ENCODE measurements at regions not wholly inside any gene's neighbourhood (a gene's known extent, or its start where the extent isn't known, plus 50 kb on each side); places are given as distances from the start of the nearest gene placed in this dataset.
"Not testable (repeated sequence)": the region's sequence is repeated elsewhere in the genome, so short reads cannot be mapped to it uniquely, and the experiment has no call there.

DNA sequence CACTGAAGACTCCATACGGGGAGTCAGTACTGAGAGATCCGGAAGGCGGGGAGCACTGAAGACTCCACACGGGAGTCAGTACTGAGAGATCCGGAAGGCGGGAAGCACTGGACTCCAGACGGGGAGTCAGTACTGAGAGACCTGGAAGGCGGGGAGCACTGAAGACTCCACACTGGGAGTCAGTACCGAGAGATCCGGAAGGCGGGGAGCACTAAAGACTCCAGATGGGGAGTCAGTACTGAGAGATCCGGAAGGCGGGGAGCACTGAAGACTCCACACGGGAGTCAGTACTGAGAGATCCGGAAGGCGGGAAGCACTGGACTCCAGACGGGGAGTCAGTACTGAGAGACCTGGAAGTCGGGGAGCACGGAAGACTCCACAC is 77.2 kb downstream of the DLL1 start:
- DNase-seq (ENCODE audit: low read depth): not testable (repeated sequence)

DNA sequence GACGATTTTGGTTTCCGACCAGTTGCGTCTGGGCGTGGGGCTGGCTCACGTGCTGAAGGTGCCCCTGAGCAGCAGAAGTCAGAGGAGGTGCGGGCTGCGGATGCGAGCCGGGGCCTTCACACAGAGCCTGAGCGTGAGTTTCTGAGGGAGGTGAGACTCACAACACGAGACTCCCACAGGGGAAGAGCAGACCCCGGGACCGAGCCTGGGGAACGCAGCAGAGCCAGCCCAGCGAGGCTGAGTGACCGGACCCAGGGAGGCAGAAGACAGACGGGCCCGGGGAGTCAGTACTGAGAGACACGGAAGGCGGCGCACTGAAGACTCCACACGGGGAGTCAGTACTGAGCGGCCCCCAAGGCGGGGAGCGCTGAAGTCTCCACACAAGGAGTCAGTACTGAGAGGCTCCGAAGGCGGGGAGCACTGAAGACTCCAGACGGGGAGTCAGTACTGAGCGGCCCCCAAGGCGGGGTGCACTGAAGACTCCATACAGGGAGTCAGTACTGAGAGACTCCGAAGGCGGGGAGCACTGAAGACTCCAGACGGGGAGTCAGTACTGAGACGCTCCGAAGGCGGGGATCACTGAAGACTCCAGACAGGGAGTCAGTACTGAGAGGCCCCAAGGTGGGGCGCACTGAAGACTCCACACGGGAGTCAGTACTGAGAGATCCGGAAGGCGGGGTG is 77.8 kb downstream of the DLL1 start:
- DNase-seq (ENCODE audit: low read depth): no peak

DNA sequence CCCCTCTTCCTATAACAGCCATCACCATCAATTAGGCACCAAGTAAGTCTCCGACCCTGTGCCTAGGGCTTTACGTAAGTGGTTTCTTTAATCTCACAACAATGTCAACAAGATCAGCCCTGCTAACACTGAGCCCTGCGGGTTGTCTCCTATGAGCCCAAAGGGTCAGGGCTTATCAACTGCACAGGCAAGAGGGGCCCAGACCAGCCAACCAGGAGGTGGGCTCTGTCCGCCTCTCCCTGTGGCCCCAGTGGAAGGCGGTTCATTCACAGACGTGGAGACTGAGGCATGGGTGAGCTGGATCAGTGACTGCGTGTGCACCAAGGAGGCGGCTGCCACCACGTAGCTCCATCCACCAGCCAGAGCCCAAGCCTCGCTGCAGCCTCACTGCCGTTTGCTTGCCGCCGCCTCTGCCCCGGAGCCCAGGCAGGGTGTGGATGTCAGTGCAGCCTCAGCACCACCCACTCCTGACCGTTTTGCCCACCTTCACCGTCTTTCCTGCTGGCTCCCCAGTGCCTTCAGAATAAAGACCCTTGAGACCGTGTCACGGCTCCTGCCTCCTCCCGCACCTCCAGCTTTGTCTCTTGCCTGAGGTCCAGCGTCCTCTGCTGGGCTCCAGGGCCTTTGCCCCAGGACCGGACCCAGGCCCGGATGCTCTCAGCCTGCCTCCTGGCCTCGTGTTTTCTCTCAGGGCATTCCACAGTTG is 78.7 kb downstream of the DLL1 start:
- DNase-seq (ENCODE audit: low read depth): no peak

DNA sequence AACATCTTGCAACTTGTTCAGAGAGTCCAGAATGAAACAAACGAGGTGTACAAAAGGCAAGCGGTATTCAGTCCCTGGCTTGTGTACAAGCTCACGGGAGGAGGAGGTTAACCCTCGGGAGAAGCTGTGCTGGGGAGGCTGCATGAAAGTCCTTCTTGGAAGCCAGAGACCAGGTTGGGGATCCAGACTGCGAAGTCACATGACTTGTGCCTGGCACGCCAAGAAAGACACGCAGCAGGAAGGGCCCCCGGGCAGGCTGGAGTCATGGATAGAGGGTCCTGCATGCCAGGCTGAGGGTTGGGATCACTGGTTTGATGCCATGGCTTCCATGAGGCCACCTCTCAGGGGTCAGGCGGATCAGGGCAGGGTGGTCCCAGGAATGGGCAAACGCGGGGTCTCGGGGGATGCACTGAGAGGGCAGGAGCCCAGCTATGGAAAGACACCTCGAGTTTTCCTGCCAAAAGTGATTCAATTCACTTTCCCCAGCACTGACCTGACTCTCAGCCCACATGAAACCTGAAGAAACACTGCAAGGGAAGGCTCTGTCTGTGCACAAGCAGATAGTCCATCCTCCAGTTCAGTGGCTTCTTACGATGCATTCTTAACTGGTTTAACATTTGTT is 79.4 kb downstream of the DLL1 start:
- no peak for DNase-seq (ENCODE audit: low read depth)

DNA sequence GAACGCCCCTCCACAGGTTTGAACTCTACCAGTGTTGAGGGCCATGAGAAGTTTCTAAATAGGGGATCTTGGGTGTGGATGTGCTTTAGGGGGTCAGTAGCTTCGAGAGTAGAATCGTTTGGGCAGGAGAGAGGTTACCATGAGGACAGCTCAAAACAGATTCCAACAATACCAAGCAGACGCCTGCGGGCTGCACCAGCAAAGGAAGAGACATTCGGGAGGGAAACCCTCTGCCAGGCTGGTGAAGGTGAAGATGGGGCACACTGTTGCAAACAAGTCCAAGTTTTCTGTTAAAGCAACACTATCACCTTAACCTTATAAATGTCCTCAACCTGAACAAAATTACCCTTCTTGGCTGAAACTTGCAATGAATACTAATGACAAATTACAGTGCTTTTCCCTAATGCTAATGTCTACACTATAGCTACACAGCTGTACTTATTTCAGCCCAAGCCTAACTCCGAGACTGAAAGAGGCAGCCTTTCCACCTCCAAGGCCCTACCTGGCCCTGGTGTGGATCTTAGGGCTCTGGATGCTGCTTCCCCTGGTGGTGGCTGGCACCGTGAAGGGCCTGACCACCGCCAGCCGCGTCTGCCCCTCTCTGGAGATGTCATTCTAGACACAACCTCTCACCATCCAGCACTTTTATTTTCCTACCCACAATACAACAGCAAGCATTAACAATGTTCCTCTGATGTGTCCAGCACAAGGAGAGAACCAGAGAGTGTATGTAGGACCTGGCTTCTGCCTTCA is 80.1 kb downstream of the DLL1 start:
- no peak for DNase-seq (ENCODE audit: low read depth)

DNA sequence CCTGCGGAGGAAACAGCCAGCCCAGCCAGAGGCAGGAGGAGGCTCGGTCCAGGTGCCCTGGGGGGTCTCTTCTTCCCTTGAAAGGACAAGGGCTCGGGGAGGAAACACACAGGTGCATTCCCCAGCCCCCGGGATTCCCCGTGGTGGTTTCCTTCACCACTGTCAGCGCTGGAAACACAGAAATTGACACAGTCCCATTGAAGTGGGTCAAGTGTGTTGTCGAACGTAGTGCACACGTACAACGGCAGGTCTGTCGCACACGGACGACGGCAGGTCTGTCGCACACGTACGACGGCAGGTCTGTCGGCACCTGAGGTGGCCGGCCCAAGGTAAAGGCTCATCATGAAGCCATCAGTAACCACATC is 80.9 kb downstream of the DLL1 start:
- DNase-seq (ENCODE audit: low read depth): no peak

DNA sequence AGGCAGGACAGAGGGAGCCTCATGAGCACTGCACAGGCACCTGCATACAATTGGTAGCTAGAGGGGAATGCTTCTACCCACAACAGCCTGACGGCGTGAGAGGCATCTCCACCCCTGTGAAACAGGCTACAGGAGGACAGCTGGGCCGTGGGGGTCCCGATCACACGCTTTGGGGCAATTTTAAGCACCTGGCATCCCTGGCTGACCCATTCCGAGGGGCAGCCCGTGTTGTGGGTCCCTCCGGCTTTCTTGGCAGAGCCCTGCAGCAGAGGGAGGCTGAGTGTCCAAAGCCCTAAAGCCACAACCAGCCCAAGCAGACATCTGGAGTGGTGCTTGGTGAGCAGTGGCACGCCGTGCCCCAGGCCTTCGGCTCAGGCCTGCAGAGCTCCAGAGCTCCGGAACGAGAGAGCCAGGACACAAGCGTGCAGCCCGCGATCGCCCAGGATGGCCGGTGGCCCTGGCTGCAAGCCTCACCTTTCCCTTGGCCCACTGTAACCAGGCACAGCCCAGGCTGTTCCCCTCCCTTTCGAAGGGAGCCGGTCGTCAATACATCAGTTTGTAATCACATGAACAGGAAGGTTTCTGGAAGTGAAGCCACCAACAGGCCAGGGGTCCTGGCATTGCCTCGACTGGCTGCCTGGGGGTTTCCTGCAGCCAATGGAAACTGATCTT is 81.4 kb downstream of the DLL1 start:
- no peak for DNase-seq (ENCODE audit: low read depth)

DNA sequence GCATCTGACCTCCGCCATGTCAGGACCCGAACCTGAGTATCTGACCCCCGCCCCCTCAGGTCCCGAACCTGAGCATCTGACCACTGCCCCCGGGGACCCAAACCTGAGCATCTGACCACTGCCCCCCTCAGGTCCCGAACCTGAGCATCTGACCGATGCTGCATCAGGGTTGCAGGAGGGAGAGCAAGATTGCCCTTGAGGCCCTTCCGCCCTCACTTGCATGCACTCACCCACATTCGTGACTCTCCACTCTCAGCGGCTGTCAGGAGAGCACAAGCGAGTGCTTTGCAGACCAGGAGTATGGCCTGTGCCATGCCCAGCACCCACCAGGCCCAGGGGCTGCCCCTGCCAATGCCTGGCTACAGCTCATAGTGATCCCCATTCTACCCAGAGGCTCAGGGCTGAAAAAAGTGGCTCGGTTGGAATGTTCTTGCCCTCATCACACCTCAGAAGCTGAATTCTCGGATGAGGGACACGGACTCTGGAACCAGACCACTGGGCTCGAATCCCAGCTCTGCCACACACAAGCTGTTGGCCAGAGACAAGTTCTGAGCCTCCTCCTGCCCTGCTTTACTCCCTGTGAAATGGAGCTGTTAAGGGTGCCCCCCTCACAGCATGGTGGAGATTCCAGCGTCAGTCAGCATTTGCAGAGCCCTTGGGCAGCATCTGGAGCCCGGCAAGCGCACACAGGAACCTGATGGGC is 82.1 kb downstream of the DLL1 start:
- DNase-seq (ENCODE audit: low read depth): no peak

DNA sequence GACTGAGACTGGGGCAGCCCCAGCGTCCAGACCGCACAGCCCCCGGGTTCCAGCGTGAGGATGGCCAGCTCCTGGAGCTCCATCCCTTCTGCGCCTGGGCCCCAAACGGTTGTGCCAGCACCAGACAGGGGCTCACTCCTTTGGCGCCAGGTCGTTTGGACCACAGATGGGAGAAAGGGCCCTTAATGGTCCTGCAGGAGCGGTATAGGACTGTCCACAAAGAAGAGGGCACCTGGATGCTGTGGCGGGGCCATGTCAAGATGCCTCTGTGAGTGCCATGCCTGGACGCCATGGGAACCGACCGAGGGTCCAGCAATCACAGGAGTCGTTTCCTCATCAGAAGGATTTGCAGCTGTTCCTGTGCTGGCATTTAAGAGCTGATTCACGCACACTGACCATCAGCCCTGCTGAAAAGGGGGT is 82.7 kb downstream of the DLL1 start:
- no peak for DNase-seq (ENCODE audit: low read depth)

DNA sequence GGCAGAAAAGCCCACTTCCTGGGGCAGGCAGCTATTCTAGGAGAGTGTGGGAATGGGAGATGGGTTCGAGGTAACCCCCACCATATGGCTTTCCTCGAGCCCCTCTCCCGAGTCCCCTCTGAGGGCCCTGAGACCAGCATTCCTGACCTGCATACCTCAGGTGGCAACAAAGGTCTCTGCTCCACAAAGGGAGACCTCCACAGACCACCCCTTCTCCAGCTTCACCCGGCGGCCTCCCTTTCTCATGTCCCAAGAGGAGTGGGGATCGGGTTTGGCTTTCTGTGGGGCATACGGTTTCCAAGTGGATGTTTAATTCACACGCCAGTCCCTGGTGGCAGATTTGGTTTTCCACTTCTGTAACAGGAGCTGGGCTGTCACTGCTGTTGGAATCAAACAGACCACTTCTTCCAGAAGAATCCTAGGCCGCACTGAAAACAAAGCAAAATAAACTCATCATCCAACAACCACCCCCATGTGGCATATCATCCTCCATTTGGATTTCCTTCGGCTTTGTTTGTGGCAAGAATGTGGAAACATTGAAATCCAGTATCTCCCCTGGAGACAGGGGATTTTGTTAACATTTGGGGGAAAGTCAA is 83.2 kb downstream of the DLL1 start:
- DNase-seq (ENCODE audit: low read depth): no peak

DNA sequence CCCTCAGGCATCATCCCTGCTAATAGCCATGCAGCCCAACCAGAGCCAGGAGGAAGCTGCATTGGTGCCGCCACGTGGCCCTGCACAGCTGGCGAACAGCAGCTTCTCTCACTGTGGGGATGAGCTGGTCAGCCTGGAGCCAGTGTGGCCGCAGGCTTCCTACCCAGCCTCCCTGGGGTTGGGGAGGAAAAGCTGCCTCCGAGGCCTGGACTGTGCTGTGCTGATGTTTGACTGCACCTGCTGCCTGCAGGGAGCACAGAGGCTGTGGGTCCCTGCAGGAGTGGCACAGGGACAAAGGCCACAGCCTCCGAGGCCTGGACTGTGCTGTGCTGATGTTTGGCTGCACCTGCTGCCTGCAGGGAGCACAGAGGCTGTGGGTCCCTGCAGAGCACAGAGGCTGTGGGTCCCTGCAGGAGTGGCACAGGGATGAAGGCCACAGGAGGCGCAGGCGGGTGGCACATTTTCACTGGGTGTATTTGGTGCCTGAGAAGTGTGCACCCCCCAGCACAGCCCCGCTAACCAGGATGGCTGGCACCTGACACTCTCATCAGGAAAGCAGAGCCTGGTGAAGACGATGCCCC is 83.9 kb downstream of the DLL1 start:
- DNase-seq (ENCODE audit: low read depth): no peak

DNA sequence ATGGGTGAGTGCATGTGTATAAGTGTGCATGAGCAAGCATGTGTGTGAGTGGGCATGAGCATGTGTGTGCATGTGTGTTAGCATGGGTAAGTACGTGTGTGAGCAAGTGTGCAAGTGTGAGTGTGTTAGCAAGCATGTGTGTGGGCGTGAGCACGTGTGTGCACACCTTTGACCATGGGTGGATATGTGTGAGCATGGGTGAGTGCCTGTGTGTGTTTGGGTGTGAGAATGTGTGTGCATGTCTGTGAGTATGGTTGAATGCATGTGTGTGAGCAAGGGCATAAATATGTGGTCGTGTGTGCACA is 84.6 kb downstream of the DLL1 start:
- no peak for DNase-seq (ENCODE audit: low read depth)

DNA sequence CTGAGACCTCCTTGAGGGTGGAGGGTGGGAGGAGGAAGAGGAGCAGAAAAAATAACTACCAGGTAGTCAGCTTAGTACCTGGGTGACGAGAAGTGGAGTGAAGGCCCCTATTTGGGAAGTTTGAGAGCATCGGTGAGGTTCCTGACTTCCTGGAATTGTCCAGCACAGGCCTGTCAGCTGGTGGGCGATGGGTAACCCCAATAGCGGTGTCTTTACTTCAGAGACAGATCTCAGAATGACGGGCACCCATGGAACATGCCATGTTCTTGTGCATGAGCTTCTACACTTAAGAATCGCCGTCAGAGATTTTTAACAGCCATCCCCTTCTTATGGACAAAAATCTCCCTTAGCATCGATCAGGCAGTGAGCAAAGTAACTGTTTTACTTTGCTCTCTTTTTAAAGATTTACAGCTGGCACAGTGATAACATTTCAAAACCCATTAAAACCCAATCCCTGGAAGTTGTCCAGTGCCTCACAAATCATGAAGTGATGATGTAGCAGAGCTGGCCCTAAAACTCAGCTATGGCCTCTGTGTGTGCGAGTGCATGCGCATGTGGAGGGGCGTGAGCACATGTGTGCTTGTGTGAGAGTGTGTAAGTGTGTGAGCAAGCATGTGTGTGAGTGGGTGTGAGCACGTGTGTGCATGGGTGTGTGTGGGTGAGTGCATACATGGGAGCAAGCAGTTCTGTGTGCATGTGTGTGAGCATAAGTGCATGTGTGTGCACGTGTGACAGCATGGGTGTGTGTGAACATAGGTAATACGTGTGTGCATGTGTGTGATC is 85.2 kb downstream of the DLL1 start:
- DNase-seq (ENCODE audit: low read depth): no peak

DNA sequence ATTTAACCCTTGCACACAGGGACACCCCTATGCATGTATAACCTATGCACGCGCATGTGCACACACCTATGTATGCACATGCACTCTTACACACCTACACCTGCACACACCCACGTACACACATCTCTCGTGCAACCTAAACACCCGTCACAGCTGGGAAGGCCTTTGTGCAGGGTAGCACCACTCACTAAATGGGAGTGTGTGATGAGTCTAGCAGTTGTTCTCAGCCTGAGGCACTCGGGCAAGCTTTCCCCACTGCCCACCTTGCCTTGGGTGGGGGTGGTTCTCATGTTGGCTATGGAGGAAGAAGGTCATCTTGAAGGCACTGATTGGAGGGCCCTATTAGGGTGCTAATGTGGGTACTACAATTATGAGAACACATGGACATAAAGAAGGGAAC is 85.8 kb downstream of the DLL1 start:
- DNase-seq (ENCODE audit: low read depth): no peak

DNA sequence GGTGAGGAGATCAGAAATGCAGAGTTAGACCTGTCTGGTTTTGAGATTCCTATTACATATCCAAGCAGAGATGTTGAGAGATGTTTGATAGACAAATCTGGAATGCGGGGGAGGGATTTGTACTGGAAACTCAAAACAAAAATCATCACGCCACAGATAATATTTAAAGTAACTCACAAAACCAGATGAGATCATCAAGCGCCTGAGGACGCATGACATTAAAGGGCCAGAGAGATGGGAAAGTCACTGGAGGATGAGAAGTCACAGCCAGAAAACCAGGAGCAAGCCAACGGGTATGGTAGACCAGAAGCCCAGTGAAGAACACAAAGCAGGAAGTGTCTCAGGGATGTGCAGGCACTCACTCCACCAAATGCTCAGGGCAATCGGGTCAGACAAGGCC is 87.7 kb downstream of the DLL1 start:
- DNase-seq (ENCODE audit: low read depth): no peak

DNA sequence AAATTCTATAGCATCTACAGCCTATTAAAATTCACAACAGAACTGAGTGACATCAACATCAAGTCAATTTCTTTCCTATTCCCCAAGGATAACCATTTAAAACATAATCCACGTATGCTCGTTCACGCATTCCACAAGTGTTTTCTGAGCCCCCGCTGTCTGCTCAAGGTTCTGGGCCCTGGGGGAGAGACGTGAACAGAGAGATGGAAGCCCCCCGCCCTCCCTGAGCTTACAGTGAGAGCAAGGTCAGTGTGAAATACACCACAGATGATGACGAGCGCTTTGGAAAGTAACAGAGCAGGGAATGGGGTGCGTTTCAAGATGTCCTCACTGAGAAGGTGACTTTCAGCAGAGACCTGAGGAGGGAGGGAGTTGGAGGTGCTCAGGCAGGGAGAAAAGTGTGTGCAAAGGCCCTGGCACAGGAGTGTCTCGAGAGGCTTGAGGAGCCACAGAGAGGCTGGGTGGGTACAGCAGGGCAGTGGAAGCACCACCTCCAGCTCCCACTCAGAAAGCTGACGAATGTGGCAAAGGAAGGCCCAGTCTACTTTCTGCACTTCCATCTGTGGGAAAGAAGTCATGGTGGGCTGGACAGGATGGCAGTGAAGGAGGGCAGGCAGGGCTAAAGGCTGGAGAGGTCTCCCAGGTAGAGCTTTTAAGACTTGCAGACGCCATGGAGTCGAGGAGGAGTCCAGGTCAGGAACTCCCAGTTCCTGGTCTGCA is 88.3 kb downstream of the DLL1 start:
- no peak for DNase-seq (ENCODE audit: low read depth)

DNA sequence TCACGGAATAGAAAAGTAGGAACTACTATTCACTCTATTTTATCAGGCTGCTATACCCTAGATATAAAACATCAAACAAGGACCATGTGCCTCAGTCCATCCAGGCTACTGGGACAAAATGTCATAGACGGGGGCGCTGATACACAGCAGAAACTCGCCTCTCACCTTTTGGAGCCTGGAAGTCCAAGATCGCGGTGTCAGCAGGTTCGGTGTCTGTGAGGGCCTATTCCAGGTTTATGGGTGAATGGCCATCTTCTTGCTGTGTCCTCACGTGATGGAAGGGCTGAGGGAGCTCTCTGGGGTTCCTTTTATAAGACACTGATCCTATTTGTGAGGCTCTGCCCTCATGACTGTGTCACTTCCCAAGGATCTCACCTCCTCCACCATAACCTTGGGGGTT is 89.5 kb downstream of the DLL1 start:
- no peak for DNase-seq (ENCODE audit: low read depth)

DNA sequence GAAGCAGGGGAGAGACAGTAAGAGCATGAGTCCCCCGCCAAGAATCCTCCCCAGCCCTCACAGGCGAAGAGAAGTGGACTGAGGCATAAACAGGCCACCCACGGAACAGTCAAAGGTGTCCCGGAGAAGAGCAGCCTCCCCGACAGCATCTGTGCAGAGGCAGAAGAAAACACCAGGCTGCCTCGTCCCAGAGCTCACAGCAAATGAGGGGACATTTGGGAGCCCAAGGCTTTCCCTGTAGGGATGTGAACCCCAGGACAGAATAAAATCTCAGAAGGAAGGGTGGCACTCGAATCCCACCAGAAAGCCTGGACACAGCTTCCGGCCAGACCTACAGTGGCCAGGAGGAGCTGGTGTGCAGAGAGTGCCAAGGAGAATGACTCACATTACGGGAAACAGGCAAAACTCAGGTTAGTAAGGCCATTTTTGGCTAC is 90.4 kb downstream of the DLL1 start:
- DNase-seq (ENCODE audit: low read depth): peak; percentile 7

DNA sequence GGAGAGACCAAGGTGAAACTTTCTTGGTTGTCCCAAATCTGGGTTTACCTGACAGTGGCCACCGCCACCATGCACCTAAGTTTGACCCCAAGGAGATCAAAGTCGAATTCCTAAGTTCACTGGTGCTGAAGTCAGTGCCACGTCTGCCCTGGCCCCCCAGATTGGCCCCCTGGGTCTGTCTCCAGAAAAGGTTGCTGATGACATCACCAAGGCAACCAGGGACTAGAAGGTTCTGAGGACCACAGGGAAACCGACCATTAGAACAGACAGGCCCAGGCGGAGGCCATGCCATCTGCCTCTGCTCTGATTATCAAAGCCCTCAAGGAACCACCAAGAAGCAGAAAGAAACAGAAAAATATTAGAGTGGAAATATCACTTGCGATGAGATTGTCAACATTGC is 91.2 kb downstream of the DLL1 start:
- no peak for DNase-seq (ENCODE audit: low read depth)

DNA sequence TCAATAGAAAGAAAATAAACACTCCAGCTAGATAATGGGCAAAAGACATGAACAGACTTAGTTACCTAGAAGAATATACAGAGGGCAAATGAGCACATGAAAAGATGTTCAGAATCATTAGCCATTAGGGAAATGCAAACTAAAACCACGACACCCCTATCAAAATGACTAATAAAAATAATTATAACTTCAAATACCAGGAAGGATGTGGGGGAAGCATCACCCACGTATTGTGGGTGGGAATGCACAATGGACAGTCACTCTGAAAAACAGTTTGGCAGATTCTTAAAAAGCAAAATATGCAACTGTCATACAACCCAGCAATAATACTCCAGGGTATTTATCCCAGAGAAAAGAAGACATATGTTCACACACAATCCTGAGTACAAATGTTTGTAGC is 92.6 kb downstream of the DLL1 start:
- no peak for DNase-seq (ENCODE audit: low read depth)
